Ascending aorta (tissue), 2 donors: ENCODE measurements at regions not wholly inside any gene's neighbourhood (a gene's known extent, or its start where the extent isn't known, plus 50 kb on each side); places are given as distances from the start of the nearest gene placed in this dataset.

Experiments used
- DNase-seq, 2 donors: peaks; one replicate each; pipeline ENCODE4 v3.0.0-alpha.2; 2019; ENCODE audit warnings: low spot score in 2 of 2
- H3K27ac ChIP-seq, 2 donors: fragments of 200-600 bp; sonication (generic); one replicate each; pipeline ENCODE4 v1.5.1; 2016 to 2017; ENCODE audit warnings: mild to moderate bottlenecking in 1 of 2
- H3K27me3 ChIP-seq: fragments of 200-600 bp; sonication (generic); one replicate; pipeline ENCODE4 v1.5.1; 2017
- H3K36me3 ChIP-seq, 2 donors: fragments of 200-600 bp; sonication (generic); one replicate each; pipeline ENCODE4 v1.5.1; 2016
- H3K4me1 ChIP-seq, 2 donors: fragments of 200-600 bp; sonication (generic); one replicate each; pipeline ENCODE4 v1.5.1; 2016 to 2017; ENCODE audit warnings: mild to moderate bottlenecking in 1 of 2
- H3K4me3 ChIP-seq, 2 donors: fragments of 200-600 bp; sonication (generic); one replicate each; pipeline ENCODE4 v1.5.1; 2016 to 2017; ENCODE audit warnings: mild to moderate bottlenecking in 1 of 2
- H3K9me3 ChIP-seq, 2 donors: fragments of 200-600 bp; sonication (generic); one replicate each; pipeline ENCODE4 v1.5.1; 2016
- intact Hi-C: fragments of 100-400 bp; cut with DNase I; formaldehyde crosslinking; loops from one replicate; pipeline ENCODE4 v1.15.1; 2023
- TF ChIP-seq, protein P1 (sequence below), 3 experiments: fragments of 200-600 bp in 2 of 3; fragments of 450-650 bp in 1 of 3; sonication (generic) in 2 of 3; IDR thresholded peaks; one replicate each; pipeline ENCODE4 v1.5.1; 2016 to 2019; ENCODE audit warnings: antibody characterized with exemption in 3 of 3, mild to moderate bottlenecking in 1 of 3, moderate library complexity in 1 of 3

DNA sequence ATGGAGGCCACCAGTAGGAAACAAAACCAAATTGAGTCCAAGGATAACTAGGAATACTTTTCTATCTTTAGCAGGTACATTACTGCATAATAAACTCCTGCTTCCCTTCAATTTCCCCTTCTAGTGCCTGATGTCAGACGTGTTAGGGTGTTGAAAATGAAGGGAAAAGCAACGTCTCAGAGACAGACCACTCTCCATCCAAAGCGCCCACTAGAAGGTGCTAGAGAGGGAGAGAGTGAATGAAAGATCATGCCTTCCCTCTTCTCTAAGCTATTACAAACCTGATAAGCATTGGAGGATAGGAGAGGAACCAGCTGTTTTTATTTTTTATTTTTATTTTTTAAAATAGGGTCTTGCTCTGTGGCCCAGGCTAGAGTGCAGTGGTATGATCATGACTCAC is 64.1 kb downstream of the ZNF641 start:
- TF ChIP-seq, protein P1, sequence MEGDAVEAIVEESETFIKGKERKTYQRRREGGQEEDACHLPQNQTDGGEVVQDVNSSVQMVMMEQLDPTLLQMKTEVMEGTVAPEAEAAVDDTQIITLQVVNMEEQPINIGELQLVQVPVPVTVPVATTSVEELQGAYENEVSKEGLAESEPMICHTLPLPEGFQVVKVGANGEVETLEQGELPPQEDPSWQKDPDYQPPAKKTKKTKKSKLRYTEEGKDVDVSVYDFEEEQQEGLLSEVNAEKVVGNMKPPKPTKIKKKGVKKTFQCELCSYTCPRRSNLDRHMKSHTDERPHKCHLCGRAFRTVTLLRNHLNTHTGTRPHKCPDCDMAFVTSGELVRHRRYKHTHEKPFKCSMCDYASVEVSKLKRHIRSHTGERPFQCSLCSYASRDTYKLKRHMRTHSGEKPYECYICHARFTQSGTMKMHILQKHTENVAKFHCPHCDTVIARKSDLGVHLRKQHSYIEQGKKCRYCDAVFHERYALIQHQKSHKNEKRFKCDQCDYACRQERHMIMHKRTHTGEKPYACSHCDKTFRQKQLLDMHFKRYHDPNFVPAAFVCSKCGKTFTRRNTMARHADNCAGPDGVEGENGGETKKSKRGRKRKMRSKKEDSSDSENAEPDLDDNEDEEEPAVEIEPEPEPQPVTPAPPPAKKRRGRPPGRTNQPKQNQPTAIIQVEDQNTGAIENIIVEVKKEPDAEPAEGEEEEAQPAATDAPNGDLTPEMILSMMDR (IDR thresholded peaks at IDR 0.05) = peak in 1 of 3 experiments; percentile 42
- H3K4me3 ChIP-seq = no peak overlapping the region
- intact Hi-C loops = no loop called here
- DNase-seq = no peak
- no peaks in the 10 kb centered on the region for H3K9me3 ChIP-seq
- no peaks in the 10 kb centered on the region for H3K27me3 ChIP-seq
- H3K4me1 ChIP-seq = no peaks in the 10 kb centered on the region
- no peak overlapping the region for H3K27ac ChIP-seq
- no peaks in the 10 kb centered on the region for H3K36me3 ChIP-seq

GRCh38 chr12:48285751-48286650 is 64.7 kb downstream of the ZNF641 start:
- intact Hi-C loops = no loop called here
- TF ChIP-seq, protein P1 (IDR thresholded peaks at IDR 0.05) = no peak

DNA sequence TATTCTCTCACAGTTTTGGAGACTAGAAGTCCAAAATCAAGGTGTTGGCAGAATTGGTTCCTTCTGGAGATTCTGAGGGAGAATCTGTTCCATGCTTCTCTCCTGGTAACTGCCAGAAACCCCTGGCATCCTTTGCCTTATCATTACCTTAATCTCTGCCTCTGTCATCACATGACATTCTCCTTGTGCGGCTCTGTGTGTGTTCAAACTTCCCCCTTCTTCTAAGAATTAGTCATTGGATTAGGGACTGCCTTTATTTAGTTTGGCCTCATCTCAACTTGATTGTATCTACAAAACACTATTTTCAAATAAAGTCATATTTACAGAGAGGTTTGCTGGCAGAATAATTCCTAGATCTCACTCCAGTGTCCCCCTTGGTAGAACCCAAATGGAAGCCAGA is 68.9 kb downstream of the ZNF641 start:
- Histone ChIP-seq H3K4me3 (no peak overlapping the region), H3K36me3 (no peaks in the 10 kb centered on the region), H3K9me3 (peaks cover 0 to under 1% of the 10 kb centered on the region in 2 donors), H3K27me3 (no peaks in the 10 kb centered on the region), H3K27ac (no peak overlapping the region), H3K4me1 (no peaks in the 10 kb centered on the region)
- TF ChIP-seq, protein P1 (IDR thresholded peaks at IDR 0.05) = no peak
- DNase-seq = no peak
- intact Hi-C loops = no loop called here

More at GRCh38 chr12:48285751-48286650, 64.7 kb downstream of the ZNF641 start:
- no peaks in the 10 kb centered on the region for H3K4me1 ChIP-seq
- no peaks in the 10 kb centered on the region for H3K9me3 ChIP-seq
- H3K4me3 ChIP-seq = no peak overlapping the region
- H3K27ac ChIP-seq = no peak overlapping the region
- no peak for DNase-seq
- no peaks in the 10 kb centered on the region for H3K36me3 ChIP-seq
- H3K27me3 ChIP-seq = no peaks in the 10 kb centered on the region

- intact Hi-C loops = no loop called here
- no peak for DNase-seq
- no peaks in the 10 kb centered on the region for H3K27me3 ChIP-seq
- H3K4me3 ChIP-seq = no peak overlapping the region
- peaks cover 0 to 7% of the 10 kb centered on the region in 2 donors for H3K9me3 ChIP-seq
- H3K27ac ChIP-seq = no peak overlapping the region
- no peaks in the 10 kb centered on the region for H3K4me1 ChIP-seq
- H3K36me3 ChIP-seq = no peaks in the 10 kb centered on the region
- TF ChIP-seq, protein P1 (IDR thresholded peaks at IDR 0.05) = no peak
Measured at GRCh38 chr12:48280572-48280971, 70.1 kb downstream of the ZNF641 start.

DNA sequence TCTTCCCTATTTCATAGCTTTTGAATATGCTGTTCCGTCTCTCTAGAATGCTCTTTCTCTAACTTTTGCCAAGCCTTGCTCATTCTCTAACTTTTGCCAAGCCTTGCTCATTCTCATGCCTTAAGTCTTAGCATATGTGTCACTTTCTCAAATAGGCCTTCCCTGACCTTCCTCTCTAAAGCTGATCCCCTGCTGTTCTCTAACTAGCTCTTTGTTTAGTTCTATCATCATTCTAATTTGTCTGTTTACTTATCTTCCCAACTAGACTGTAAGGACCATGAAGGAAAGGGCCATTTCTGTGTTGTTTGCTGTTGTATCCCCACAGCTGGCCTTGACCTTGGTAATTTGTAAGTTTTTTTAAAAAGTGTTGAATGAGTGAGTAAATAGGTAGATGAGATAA is 71.1 kb downstream of the ZNF641 start:
- no peaks in the 10 kb centered on the region for H3K4me1 ChIP-seq
- intact Hi-C loops = no loop called here
- no peaks in the 10 kb centered on the region for H3K36me3 ChIP-seq
- no peak overlapping the region for H3K4me3 ChIP-seq
- DNase-seq = no peak
- no peak overlapping the region for H3K27ac ChIP-seq
- TF ChIP-seq, protein P1 (IDR thresholded peaks at IDR 0.05) = no peak
- no peaks in the 10 kb centered on the region for H3K27me3 ChIP-seq
- peaks cover 0 to 7% of the 10 kb centered on the region in 2 donors for H3K9me3 ChIP-seq
